Hematopoietic multipotent progenitor cell treated with erythropoietin and hydrocortisone succinate and interleukin-3 and kit ligand, for 4 days (in vitro differentiated cells): ENCODE measurements at regions not wholly inside any gene's neighbourhood (a gene's known extent, or its start where the extent isn't known, plus 50 kb on each side); places are given as distances from the start of the nearest gene placed in this dataset.
"Not testable (repeated sequence)": the region's sequence is repeated elsewhere in the genome, so short reads cannot be mapped to it uniquely, and the experiment has no call there.

Experiments used
- DNase-seq: peaks from one replicate; pipeline ENCODE4 v3.0.0-alpha.2; 2015

DNA sequence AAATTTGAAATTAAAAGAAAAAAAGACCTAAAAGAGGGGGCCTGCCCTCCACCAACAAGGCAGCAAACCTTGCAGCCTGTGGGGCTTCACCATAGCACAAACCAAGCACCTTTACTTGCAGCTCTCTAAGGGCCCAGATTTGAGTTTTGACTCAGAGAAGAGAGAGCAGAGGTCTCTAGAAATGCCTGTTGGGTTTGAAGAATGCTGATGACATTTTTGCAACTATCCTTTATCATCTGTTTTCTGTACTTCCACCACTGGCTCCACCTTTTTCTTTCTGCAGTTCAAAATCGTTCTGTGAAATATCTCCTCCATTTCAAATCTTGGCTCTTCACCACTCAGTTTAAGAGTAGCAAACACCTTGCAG lies 83.8 kb upstream of the HMGA2 start:
- no peak for DNase-seq

DNA sequence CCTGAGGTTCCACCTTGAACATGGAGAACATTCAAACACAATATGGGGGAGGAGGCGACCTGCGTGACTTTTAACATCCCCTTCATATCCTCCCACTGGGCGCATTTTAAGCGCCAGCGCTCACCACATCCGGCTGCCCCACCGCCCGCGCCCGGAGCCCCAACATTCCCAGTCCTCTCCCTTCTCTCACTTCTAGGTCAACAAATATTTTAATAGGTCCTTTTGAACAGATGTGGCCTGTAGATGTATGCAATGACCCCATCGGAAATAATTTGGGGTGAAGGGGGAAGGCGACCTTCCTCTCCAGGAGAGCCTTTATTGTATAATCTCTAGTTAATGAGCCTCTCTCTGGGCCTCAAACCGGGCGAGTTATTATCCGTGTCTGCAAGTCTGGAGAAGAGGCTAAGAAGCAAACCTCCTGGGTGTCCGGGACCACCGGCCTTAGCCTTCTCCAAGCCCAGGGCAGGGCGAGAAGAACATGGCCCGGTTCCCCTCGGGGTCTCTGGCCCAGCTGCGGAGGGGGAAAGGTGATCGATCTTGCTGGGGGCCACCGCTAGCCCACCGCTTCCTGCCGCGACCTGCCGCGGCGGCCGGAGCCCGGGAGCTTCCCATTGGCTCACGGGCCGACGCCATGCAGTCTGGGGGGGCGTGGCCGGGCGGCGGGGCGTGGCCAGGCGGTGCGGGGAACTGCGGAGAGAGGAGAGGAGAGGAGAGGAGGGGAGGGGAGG lies 83.2 kb upstream of the HMGA2 start:
- peak; percentile 93 for DNase-seq

DNA sequence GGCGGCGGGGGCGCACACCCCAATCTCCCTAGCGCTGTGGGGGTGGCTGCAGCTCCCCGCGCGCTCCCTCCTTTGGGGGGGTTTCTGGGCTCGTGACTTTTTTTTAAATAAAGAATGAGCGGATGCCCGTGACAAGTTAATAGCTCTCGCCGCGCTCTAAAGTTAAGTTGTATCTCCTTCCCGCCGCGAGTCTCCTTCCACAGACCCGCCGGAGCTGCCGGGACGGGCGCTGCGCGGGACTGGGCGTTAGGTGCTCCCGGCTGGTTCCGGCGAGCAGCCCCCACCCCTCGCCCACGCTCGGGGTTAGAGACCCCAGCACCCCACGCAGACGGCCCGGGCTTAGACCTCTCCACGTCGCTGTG lies 82.6 kb upstream of the HMGA2 start:
- DNase-seq: no peak

DNA sequence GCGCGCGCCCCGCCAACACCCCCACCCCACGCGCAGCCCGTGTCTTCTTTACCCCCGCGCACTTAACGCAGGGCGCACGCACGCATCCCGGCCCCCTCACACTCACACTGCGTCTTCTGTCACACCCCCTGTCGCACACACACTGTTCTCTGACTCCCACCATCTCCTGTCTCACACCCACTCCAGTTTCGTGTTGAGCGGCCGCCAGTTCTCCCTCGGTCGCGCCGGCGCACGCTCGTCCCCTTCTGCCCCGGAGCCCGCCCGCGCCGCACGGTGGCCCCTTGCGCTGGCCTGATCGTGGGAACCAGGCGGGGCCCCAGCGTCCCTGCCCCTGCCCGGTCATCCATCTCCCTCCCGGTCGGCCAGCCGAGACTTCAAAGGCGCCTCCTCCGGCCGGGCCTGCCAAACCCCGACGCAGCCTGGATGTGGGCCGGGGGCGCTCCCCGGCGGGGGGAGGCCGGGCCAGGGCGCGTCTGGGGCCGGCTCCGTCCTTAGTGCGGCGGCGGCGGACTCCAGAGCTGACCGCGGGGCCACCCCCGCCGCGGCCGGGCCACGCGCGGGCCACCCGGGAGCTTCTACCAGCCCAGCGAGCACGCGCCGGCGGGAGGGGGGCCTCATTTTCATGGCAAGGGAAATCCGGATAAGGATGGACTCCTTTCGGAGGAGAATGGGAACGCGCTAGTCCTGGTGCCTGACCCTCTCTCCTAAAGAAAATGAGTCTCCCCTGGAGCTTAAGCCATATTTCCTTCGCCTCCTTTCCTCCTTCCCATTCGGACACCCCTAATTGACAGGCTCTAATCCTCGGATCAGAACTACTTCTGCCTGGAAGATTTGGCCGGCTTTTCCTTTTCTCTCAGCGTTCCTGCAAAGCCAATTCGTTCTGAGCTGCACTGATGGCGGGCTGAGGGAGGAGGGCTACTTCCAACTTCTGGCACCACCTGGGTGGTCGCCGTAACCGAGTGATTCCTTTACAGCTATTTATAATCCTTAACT lies 82.0 kb upstream of the HMGA2 start:
- DNase-seq: peak; percentile 49

- not testable (repeated sequence) for DNase-seq
These were observed 79.9 kb upstream of the HMGA2 start for GRCh38 chr12:65744236-65744840.

GRCh38 chr12:65747338-65747737 lies 76.9 kb upstream of the HMGA2 start:
- DNase-seq: no peak

- DNase-seq: no peak
These were observed 76.0 kb upstream of the HMGA2 start for GRCh38 chr12:65748332-65748731.

GRCh38 chr12:65754290-65754689 lies 70.0 kb upstream of the HMGA2 start:
- DNase-seq: no peak

DNA sequence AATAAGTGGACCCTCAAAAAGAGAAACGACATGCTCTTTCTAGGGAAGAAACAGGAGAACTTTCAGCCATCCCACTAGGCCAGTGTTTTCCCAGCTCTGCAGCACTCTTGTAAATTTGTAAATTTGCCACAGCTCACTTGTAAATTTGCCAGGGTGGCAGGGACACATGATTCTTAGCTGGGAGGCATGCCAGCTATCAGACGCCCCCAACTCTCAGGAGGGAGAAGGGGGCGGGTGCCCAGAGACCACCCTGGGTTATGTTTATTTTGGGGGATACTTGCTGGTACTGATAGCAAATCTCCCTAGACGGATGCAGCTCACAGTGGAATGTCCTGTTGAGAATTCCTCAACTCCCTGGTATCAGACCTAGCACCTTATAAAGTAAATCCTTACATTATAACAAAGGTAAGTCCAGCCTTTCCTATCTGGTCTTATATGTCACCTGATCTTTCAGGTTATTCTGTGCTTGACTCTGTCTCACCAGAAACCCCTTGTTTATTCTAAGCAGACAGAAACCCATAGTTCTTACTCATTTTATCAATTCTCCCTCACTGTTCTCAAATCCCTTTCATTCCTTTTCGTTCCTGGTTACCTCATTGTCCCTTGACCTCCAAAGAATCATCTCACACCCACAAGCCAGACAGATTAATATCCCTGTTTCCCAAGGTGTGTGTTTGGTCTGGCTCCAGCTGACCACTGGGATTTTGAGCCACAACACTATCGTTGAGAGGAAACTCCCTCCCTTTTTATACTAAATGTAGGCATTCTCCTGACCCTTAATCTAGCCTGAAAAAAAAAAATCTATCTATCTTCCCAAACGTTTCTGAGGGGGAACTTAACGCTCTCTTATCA lies 69.3 kb upstream of the HMGA2 start:
- no peak for DNase-seq

DNA sequence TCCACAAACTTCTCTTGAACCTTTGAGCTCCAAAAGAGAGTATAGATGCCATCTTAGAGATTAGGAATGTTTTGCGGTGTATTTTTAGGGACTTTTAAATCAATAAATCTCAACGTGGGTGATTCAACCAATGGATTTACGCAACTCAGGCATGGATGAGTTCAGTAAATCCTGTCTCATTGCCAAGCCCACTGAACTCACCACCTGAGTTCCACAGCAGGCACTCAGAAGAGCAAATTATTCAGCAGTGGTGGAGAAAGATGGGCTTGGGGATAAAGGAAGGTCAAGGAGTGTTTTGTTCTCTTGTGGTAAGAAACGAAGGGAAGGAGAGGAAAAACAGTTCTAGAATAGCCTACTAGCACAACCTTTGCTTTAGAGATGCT lies 68.7 kb upstream of the HMGA2 start:
- no peak for DNase-seq

- DNase-seq: no peak
These were observed 68.0 kb upstream of the HMGA2 start for GRCh38 chr12:65756267-65756666.

- no peak for DNase-seq
These were observed 67.2 kb upstream of the HMGA2 start for GRCh38 chr12:65756956-65757511.

DNA sequence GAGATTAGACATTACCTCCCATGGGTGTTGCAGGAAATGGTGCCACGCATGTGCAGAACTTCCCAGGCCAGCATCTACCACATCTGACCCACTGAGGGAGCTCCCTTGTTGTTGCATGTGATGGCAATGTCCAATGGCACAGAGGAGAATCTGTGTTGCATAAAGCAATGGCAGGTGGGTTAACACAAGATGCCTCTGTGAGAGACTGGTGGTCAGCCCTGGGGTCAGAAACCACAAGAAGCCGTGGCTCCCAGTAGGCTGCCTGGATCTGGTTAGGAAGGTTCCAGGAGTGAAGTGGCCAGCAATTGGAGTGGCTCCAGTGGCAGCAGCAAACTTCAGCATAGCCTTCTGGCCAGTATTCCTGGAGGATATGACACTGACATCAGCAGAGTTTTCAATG lies 65.9 kb upstream of the HMGA2 start:
- no peak for DNase-seq

- DNase-seq: no peak
These were observed 64.5 kb upstream of the HMGA2 start for GRCh38 chr12:65759735-65760134.

DNA sequence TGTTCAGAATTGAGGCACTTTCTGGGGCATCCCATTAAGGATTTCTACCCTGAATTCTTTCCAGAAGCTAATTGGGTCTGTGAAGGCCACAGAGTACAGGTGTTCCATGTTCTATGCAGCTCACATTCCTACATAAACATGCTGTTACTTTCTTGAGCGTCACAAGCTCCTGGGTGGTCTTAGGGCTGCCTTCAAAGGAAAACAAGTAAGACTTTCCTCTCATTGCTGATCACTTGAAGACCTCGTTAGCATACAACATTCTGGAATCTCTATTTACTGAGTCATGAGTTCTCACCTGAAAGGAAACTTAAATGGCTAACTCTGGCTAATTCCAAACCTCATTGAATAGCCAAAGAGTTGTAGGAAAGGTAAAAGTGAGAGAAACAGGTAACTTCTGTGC lies 63.0 kb upstream of the HMGA2 start:
- DNase-seq: no peak

GRCh38 chr12:65764325-65764724 lies 60.0 kb upstream of the HMGA2 start:
- DNase-seq: no peak

- DNase-seq: no peak
These were observed 58.9 kb upstream of the HMGA2 start for GRCh38 chr12:65765436-65765813.

DNA sequence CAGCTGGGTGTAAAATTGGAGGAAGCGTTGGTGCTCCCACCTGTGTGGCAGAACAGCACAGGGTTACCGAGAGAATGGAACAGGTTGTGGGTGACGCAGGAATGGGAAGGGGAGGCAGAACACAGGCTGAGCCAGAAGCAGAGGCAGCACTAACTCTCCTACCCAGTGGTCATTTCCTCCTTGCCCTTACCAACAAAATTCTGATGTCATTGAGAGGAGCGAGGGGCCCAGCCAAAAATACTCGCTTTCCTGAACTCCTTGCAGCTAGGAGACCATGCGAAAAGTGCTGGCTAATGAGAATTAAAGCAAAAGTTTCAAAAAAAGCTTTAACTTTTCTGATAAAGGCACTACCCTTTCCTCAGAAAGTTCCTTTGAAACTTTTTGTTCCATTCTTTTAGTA lies 54.4 kb upstream of the HMGA2 start:
- no peak for DNase-seq
